GM18858 (cell line): ENCODE measurements at regions not wholly inside any gene's neighbourhood (a gene's known extent, or its start where the extent isn't known, plus 50 kb on each side); places are given as distances from the start of the nearest gene placed in this dataset.

ENCODE experiments used
- ATAC-seq: cut with Tn5 transposase; IDR thresholded peaks from one replicate; pipeline ENCODE4 v1.9.1; 2021; ENCODE audit not compliant: unreplicated experiment

DNA sequence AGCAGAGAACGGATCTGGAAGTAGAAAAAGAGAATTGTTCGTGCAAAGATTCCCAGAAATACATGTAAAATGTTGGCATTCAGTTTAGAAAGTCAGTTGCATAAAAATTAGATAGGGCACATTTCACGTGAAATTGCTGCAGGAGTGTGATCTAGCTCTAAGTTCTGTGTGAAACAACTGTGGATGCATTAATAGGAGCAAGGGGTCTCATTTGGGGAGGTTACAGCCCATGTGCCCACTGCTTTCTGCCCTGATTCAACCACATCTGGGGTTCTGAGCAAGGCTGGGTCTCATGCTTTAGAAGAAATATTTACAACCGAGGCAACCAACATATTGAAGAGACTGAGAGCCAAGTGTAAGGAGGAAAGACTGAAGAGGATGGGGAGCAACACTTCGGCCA lies 639.0 kb downstream of the BCOR start:
- no peak for ATAC-seq

DNA sequence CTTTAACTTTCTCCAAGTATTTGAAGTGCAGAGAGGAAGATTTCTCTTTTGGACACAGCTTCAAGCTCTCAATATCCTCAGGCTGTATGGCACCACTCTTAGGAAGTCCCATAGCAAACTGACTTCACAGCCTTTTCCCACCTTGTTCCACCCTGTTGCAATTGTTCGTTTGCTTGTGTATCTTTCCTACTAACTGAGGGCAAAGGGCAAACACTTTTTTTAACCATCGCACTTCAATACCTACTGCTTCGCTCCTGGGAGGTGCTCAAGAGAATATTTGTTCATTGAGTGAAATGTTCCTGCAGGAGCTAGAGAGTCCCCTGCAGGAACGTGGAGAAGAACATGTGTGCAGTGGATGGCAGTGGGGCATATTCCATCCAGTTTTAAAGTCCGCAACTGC lies 638.6 kb downstream of the BCOR start:
- ATAC-seq: no peak

- ATAC-seq: no peak
Observed at GRCh38 chrX:39459952-39460351, 637.8 kb downstream of the BCOR start.

DNA sequence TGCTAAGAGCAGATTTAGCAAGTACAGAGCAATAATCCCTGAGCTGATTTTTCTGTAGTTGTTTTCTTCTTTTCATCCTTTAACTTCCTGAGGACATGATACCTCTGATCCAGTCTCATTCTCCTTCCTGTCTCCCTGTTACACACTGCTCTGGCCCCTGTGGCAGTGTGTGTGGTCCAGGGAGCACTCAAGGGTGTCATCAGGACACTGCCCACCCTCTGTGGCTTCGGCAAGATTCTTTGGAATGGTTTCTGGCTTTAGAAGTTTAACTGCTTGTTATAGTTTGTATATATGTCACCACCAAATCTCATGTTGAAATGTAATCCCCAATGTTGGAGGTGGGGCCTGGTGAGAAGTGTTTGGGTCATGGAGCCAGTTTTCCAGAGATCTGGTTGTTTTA lies 637.3 kb downstream of the BCOR start:
- no peak for ATAC-seq

- no peak for ATAC-seq
Observed at GRCh38 chrX:39462835-39463234, 634.9 kb downstream of the BCOR start.

DNA sequence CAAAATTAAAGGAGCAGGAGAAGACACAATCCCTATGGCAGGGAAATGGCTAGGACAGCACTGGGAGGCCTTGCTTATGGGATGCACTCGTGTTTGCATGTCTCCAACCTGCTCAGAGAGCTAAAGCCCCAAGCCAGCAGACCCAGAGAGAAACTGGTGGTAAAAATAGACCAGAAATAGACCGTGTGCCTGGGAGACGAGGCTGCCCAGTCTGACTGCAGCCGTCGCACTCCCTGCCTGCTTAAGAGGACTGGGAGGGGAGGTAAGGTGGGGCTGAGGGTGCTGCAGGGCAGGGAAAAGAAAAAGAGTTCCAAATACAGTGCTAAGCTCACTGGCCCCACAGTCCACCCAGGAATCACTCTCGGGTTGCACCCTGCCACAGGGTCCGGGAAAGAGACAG lies 633.5 kb downstream of the BCOR start:
- no peak for ATAC-seq

DNA sequence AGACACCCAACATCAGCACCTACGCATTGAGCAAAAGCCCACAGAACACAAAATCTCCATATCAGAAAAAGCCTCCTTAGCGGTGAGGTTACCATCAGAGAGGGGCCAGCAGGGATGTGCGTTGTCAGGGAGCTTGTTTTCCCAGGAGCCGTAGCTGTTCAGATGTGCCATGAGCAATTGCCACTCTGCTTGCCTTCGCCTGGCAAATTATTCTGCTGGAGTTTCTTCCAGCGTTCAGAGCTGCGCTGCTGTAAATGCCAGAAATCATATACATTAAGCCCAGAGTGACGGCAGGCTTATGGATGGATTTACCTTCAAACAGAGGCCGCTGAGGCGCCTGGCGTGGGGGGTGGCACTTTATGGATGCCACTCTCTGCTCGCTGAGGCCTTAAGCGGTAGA lies 632.3 kb downstream of the BCOR start:
- ATAC-seq: no peak

DNA sequence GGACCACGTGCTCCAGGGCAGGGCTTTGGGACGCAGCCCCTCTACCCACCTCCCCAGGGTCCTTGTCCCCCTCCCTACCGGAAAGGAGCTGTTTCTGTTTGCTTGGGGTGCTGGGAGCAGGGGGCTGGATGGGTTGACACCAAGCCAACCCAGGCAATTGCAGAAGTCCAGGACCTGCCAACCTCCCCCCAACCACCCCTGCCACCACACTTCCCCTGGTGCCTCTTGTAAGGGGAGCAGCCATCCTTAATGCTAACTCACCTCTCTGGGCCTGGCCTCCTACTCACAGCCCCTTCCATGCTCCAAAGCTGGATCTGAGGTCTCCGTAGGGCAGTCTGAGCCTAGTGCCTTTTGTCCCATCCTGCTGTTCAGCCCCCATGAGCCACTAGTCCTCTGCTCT lies 631.9 kb downstream of the BCOR start:
- ATAC-seq: no peak

DNA sequence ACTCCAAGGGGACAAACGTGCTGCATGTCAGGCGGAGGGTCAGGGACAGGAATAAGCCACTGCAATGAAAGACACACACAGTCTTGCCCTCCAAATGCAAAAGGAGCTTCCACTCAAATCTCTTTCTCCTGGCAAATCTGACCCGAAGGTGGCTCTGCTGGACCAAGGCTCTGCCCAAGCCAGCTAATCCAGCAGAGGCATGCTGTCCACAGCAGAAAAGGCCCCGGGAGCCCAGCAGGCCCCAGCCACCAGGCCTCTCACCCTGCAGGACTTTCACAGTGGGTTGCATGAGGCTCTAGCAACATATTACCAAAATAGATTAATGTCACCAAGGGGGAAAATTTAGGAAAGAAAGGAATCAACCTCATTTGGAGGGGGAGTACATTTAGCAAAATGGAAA lies 628.6 kb downstream of the BCOR start:
- no peak for ATAC-seq

GRCh38 chrX:39470588-39471407 lies 627.0 kb downstream of the BCOR start:
- no peak for ATAC-seq

DNA sequence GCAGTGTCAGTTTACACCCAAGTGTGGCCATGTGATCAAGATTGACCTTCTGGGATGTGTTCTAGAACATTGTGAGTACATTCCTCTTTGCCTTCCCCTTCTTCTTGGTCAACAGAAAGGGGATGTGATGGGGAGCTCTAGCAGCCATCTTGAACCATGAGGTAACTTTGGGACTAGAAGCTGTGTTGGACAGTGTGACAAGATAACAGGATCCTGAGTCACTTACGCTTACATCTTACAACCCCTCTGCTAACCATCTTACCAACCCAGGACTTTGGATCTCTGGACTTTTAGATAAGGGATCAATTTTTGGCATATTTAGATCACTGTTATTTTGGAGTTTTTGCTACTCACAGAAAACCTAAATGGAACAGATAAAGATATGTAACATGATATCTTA lies 625.6 kb downstream of the BCOR start:
- no peak for ATAC-seq

DNA sequence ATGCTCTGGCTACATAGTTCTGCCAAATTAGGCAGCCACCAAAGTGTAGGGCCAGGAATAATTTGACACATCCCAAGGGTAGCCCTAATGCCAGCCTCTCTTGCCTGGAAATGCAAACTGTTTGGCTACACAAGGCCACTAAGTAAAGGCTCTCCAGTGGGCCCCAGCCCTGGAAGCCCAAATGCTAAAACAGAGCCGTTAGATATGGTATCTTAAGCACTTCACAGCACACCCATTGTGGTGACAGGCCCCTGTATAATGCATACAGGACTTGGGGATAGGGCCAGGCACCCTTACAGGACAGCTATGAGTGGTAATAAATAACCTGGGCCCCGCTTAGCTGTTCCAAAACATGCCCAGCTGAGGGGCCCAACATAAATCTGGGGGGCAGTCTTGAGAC lies 623.9 kb downstream of the BCOR start:
- ATAC-seq: no peak

- ATAC-seq: no peak
Observed at GRCh38 chrX:39475372-39475771, 622.4 kb downstream of the BCOR start.

- ATAC-seq: no peak
Observed at GRCh38 chrX:39476604-39477021, 621.1 kb downstream of the BCOR start.

DNA sequence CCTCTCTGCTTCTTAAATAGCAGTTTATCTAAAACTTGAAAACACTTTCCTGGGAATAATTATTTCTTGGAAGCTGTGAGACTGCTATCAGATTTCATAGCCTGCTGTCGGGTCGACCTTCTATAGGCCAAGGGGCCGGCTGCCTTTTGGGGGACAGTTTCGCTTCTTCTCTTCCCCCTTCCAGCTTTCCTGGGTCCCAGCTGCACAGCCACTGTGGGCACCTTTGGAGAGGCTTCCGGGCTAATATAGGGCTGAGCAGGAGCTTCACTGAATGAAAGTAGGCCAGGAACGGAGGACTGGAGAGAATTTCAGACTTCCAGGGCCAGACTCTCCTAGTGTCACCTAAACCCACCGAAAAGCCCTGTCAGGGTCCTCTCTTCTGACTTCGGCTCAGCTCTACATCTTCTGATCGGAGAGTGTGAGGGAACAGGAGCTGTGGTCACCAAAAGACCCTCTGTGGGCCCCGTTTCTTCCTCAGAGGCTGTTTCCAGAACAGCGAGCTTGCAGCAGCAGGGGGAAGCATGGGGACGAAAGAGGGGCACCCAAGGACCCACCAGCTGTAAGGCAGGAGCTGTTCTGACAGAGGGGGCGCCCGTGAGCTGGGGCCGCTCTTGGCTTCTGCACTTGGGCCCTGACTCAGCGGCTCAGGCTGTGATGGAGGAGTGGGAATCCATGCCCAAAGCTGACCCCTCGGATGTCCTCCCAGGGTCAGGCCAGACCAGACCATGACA lies 620.6 kb downstream of the BCOR start:
- no peak for ATAC-seq

GRCh38 chrX:39477762-39478120 lies 620.0 kb downstream of the BCOR start:
- ATAC-seq: no peak

DNA sequence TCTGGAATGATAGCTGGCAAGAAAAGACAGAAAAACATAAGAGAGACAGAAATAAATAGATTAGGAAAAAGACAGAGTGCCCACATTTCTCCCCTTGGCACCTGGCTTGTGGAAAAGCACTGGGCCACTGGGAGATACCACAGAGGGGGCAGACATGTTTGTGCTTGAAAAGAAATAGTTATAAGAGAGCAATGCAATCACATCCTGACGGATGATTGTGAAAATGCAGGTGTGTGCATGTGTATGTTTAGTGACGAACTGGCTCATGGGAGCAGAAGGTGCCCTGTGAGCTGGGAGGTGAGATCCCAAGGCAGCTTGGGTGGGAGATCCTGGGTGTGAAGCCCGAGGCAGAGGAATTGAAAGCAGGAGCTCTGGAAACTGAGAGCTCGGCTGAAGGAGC lies 617.9 kb downstream of the BCOR start:
- ATAC-seq: no peak

- no peak for ATAC-seq
Observed at GRCh38 chrX:39480963-39481362, 616.8 kb downstream of the BCOR start.

DNA sequence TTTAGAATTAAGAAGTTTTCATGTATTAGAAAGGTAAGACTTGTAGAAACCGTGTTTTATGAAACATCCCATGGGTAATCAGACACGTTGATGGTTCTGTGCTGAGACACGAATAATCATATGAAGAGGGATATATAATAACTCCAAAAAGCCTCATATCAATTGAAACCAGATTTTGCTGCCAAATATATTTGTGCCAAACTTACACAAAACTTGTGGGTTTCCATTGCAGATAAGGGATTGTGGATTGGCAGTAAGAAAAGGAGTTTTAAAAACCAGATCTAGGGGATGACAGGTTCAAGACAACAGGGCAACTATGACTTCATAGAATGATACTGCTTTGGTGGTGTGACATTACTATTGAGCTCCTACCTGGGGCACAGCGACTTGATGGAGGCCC lies 616.1 kb downstream of the BCOR start:
- ATAC-seq: no peak

DNA sequence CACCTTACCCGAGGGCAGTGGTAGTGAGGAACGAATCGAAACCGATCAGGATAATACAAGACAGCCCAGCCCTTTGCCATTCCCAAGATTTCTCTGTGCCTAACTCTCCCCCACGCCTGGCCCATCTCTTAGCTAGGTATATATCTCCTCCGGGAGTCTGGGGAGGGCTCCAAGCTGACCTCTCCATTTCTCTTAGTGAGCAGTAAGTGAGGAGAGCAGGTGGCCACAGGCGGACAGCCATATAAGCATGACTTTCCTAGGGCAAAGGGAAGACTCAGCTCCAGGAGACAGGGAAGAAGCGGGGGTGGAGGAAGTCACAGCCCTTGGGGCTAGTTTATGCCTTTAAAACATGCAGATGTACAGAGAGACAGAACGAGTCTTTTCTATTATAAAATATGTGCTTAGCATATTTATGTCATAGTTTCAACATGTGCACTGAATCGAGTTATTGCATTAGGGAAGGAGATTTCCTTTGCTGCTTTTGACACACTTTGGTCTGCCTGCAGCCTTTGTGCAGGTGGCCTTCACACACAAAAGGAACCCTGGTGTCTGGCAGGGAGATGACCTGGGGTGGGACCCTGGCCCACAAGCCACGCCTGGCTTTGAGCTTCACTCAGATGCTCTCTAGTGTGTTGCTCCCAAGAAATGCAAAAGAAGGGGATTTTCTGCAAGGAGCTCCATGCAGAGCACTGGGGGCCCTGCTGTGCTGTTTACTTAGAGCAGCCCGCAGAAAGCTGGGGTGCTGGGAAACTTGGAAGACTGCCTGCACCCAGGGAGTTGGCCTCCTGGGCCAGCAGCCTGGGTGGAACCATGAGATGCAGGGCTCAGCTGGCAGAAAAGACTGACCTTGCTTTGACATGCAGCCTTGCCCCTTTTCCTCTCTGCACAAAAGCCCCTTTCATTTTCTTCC lies 613.3 kb downstream of the BCOR start:
- ATAC-seq: no peak

- ATAC-seq: no peak
Observed at GRCh38 chrX:39487166-39487968, 610.4 kb downstream of the BCOR start.
